Inflammatory macrophage treated with lipopolysaccharide for 1 hour (primary cell): ENCODE measurements at regions not wholly inside any gene's neighbourhood (a gene's known extent, or its start where the extent isn't known, plus 50 kb on each side); places are given as distances from the start of the nearest gene placed in this dataset.

ENCODE experiments used
- DNase-seq, 2 donors: peaks; one replicate each; pipeline ENCODE4 v3.0.0-alpha.2; 2020 to 2022

- no peak for DNase-seq
Observed at GRCh38 chr12:91964501-91964900, 181.1 kb downstream of the BTG1 start.

GRCh38 chr12:91959220-91959619 lies 186.4 kb downstream of the BTG1 start:
- DNase-seq, result no peak

GRCh38 chr12:91958816-91959215 lies 186.8 kb downstream of the BTG1 start:
- no peak for DNase-seq

GRCh38 chr12:91954747-91955146 lies 190.9 kb downstream of the BTG1 start:
- DNase-seq, result no peak

- DNase-seq, result no peak
Observed at GRCh38 chr12:91954326-91954725, 191.3 kb downstream of the BTG1 start.

GRCh38 chr12:91952916-91953315 lies 192.7 kb downstream of the BTG1 start:
- DNase-seq, result no peak

GRCh38 chr12:91951571-91951970 lies 194.1 kb downstream of the BTG1 start:
- no peak for DNase-seq

- no peak for DNase-seq
Observed at GRCh38 chr12:91948504-91948903, 197.1 kb downstream of the BTG1 start.

- DNase-seq, result peak; percentile 55 to 66
Observed at GRCh38 chr12:91947459-91947858, 198.2 kb downstream of the BTG1 start.

- DNase-seq, result no peak
Observed at GRCh38 chr12:91944637-91945036, 201.0 kb downstream of the BTG1 start.

GRCh38 chr12:91940826-91941570 lies 204.6 kb downstream of the BTG1 start:
- peak; percentile 78 to 92 for DNase-seq

GRCh38 chr12:91940322-91940721 lies 205.3 kb downstream of the BTG1 start:
- no peak for DNase-seq

GRCh38 chr12:91937706-91938105 lies 207.9 kb downstream of the BTG1 start:
- DNase-seq, result peak in 1 of 2 donors; percentile 41

- DNase-seq, result no peak
Observed at GRCh38 chr12:91937009-91937408, 208.6 kb downstream of the BTG1 start.

GRCh38 chr12:91935296-91935695 lies 210.3 kb downstream of the BTG1 start:
- peak; percentile 76 to 88 for DNase-seq

GRCh38 chr12:91931111-91931510 lies 214.5 kb downstream of the BTG1 start:
- DNase-seq, result no peak

GRCh38 chr12:91928501-91928900 lies 217.1 kb downstream of the BTG1 start:
- no peak for DNase-seq

- peak in 1 of 2 donors; percentile 26 for DNase-seq
Observed at GRCh38 chr12:91926848-91927247, 218.8 kb downstream of the BTG1 start.

- no peak for DNase-seq
Observed at GRCh38 chr12:91924827-91925226, 220.8 kb downstream of the BTG1 start.

- no peak for DNase-seq
Observed at GRCh38 chr12:91923864-91924263, 221.8 kb downstream of the BTG1 start.

- no peak for DNase-seq
Observed at GRCh38 chr12:91922674-91923073, 223.0 kb downstream of the BTG1 start.

- DNase-seq, result no peak
Observed at GRCh38 chr12:91922139-91922538, 223.5 kb downstream of the BTG1 start.

- peak in 1 of 2 donors; percentile 24 for DNase-seq
Observed at GRCh38 chr12:91921555-91921954, 224.1 kb downstream of the BTG1 start.

- no peak for DNase-seq
Observed at GRCh38 chr12:91920741-91921140, 224.9 kb downstream of the BTG1 start.

- no peak for DNase-seq
Observed at GRCh38 chr12:91920276-91920675, 225.4 kb downstream of the BTG1 start.
